Keratinocyte (primary cell): ENCODE measurements at regions not wholly inside any gene's neighbourhood (a gene's known extent, or its start where the extent isn't known, plus 50 kb on each side); places are given as distances from the start of the nearest gene placed in this dataset.

Experiments
- DNase-seq: peaks from one replicate; pipeline ENCODE4 v3.0.0-alpha.2; 2011; ENCODE audit warnings: low read depth, missing footprints, low spot score
- FAIRE-seq: peaks from 2 replicates; lab custom pipeline; 2011; peaks lifted over from hg19 to GRCh38; lab: Jason Lieb, UNC
- H2AFZ ChIP-seq: 2 replicates; pipeline ENCODE4 v1.6.0; 2012; ENCODE audit warnings: low read length, control low read depth, inconsistent platforms; ENCODE audit not compliant: control insufficient read depth
- H3K27ac ChIP-seq: 2 replicates; pipeline ENCODE4 v1.5.1; 2011; ENCODE audit warnings: low read length; ENCODE audit not compliant: control insufficient read depth, insufficient read depth
- H3K27me3 ChIP-seq: 3 replicates; pipeline ENCODE4 v1.6.0; 2011; ENCODE audit warnings: low read length; ENCODE audit not compliant: control insufficient read depth, insufficient read depth; ENCODE audit errors: extremely low read depth
- H3K36me3 ChIP-seq, 2 experiments: 2 replicates in 1 of 2; 3 replicates in 1 of 2; pipeline ENCODE4 v1.5.1; 2011; ENCODE audit warnings: low read length in 2 of 2, mild to moderate bottlenecking in 1 of 2; ENCODE audit not compliant: control insufficient read depth in 2 of 2, insufficient read depth in 2 of 2; ENCODE audit errors: extremely low read depth in 1 of 2
- H3K4me1 ChIP-seq: 3 replicates; pipeline ENCODE4 v1.5.1; 2011; ENCODE audit warnings: low read length; ENCODE audit not compliant: control insufficient read depth, insufficient read depth; ENCODE audit errors: extremely low read depth
- H3K4me2 ChIP-seq: 3 replicates; pipeline ENCODE4 v1.6.0; 2011; ENCODE audit warnings: low read depth, low read length; ENCODE audit not compliant: control insufficient read depth, insufficient read depth; ENCODE audit errors: extremely low read depth
- H3K4me3 ChIP-seq, 3 experiments: fragments of 200-600 bp in 1 of 3; sonication (generic) in 1 of 3; 2 replicates in 2 of 3; 3 replicates in 1 of 3; pipeline ENCODE4 v1.5.1; 2011 to 2016; ENCODE audit warnings: low read length in 3 of 3, mild to moderate bottlenecking in 3 of 3, control low read depth in 2 of 3, inconsistent platforms in 1 of 3, low read depth in 1 of 3, mixed read lengths in 1 of 3, mixed run types in 1 of 3, moderate library complexity in 1 of 3; ENCODE audit not compliant: control insufficient read depth in 2 of 3, insufficient read depth in 2 of 3; ENCODE audit errors: extremely low read depth in 1 of 3
- H3K79me2 ChIP-seq: 2 replicates; pipeline ENCODE4 v1.6.0; 2012; ENCODE audit warnings: low read length; ENCODE audit not compliant: control insufficient read depth, insufficient read depth
- H3K9ac ChIP-seq: 3 replicates; pipeline ENCODE4 v1.6.0; 2011; ENCODE audit warnings: low read length; ENCODE audit not compliant: control insufficient read depth, insufficient read depth; ENCODE audit errors: extremely low read depth
- H3K9me1 ChIP-seq: 3 replicates; pipeline ENCODE4 v1.6.0; 2011; ENCODE audit warnings: low read length; ENCODE audit not compliant: control insufficient read depth, insufficient read depth; ENCODE audit errors: extremely low read depth
- H3K9me3 ChIP-seq: 2 replicates; pipeline ENCODE4 v1.5.1; 2012; ENCODE audit warnings: low read depth, low read length; ENCODE audit not compliant: control insufficient read depth
- H4K20me1 ChIP-seq: 3 replicates; pipeline ENCODE4 v1.6.0; 2011; ENCODE audit warnings: low read length; ENCODE audit not compliant: control insufficient read depth, insufficient read depth; ENCODE audit errors: extremely low read depth
- EZH2 ChIP-seq: IDR thresholded peaks from one replicate; pipeline ENCODE4 v1.6.1; 2012; ENCODE audit warnings: inconsistent platforms, mild to moderate bottlenecking, low read length, moderate library complexity
- dilution Hi-C: fragments of 300-500 bp; cut with MboI; formaldehyde crosslinking; loops from one replicate; pipeline ENCODE4 v1.7.0; 2020; ENCODE audit warnings: low sequenced_read_pairs; ENCODE audit not compliant: extremely low pct_ligation_motif_present
- TF ChIP-seq, protein P1 (sequence below), 3 experiments: IDR thresholded peaks in 1 of 3; conservative IDR thresholded peaks in 1 of 3; optimal IDR thresholded peaks in 1 of 3; 2 replicates in 2 of 3; 3 replicates in 1 of 3; pipeline versions ENCODE3 to v1.5.1; 2011; ENCODE audit warnings: low read length in 3 of 3, mild to moderate bottlenecking in 3 of 3, moderate library complexity in 2 of 3, control low read depth in 1 of 3, inconsistent platforms in 1 of 3; ENCODE audit not compliant: insufficient read depth in 2 of 3; ENCODE audit errors: extremely low read depth in 1 of 3

DNA sequence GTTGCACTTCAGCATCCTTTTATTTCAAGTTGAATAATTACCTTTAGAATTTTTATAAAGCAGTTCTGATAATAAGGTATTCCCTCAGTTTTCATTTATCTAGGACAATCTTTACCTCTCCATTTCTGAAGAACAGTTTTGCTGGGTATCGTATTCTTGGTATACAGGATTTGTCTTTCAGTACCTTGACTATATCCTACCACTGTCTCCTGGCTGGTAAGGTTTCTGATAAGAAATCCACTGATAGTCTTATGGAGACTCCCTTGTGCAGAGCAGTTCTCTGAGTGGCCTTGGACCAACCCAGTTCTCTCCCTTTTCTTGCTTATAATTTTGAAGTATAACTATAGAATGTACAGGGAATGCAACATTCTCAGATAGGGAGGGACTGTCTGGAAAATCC, 51.3 kb upstream of the SAMD3 start:
- no peaks in the 10 kb centered on the region for H3K9me1 ChIP-seq
- dilution Hi-C loops, result no loop called here
- H3K4me2 ChIP-seq, result no peak overlapping the region
- no peaks in the 10 kb centered on the region for H4K20me1 ChIP-seq
- no peak overlapping the region for H3K4me3 ChIP-seq
- TF ChIP-seq, protein P1, sequence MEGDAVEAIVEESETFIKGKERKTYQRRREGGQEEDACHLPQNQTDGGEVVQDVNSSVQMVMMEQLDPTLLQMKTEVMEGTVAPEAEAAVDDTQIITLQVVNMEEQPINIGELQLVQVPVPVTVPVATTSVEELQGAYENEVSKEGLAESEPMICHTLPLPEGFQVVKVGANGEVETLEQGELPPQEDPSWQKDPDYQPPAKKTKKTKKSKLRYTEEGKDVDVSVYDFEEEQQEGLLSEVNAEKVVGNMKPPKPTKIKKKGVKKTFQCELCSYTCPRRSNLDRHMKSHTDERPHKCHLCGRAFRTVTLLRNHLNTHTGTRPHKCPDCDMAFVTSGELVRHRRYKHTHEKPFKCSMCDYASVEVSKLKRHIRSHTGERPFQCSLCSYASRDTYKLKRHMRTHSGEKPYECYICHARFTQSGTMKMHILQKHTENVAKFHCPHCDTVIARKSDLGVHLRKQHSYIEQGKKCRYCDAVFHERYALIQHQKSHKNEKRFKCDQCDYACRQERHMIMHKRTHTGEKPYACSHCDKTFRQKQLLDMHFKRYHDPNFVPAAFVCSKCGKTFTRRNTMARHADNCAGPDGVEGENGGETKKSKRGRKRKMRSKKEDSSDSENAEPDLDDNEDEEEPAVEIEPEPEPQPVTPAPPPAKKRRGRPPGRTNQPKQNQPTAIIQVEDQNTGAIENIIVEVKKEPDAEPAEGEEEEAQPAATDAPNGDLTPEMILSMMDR (optimal IDR thresholded peaks at IDR 0.05 in 1 of 3, IDR thresholded peaks at IDR 0.05 in 1 of 3, conservative IDR thresholded peaks at IDR 0.05 in 1 of 3; ENCODE audit: extremely low read depth in 1 of 3, insufficient read depth in 2 of 3, low read length in 3 of 3), result no peak
- TF ChIP-seq EZH2, result no peak
- H3K36me3 ChIP-seq, result no peaks in the 10 kb centered on the region
- FAIRE-seq (no peak), DNase-seq (no peak)
- H3K9me3 ChIP-seq, result peaks cover 6% of the 10 kb centered on the region
- H2AFZ ChIP-seq, result no peak overlapping the region
- H3K27ac ChIP-seq, result no peak overlapping the region
- no peak overlapping the region for H3K9ac ChIP-seq
- H3K79me2 ChIP-seq, result no peaks in the 10 kb centered on the region
- H3K27me3 ChIP-seq, result no peaks in the 10 kb centered on the region
- H3K4me1 ChIP-seq, result no peaks in the 10 kb centered on the region
